PC-3 (cell line): ENCODE measurements at regions not wholly inside any gene's neighbourhood (a gene's known extent, or its start where the extent isn't known, plus 50 kb on each side); places are given as distances from the start of the nearest gene placed in this dataset.

Experiments
- ATAC-seq: fragments of 200-7000 bp; cut with Tn5 transposase; 2 replicates; pipeline ENCODE4 v1.9.1; 2020; ENCODE audit warnings: mild to moderate bottlenecking, moderate library complexity
- BruUV-seq: library from RNA; stranded (reverse); fragments of 400-500 nt; replicated peaks from 2 replicates; lab custom pipeline; 2021; lab: Mats Ljungman, UMichigan
- CTCF ChIA-PET: fragments of 300-600 bp; sonication (Branson Sonifier 250); formaldehyde crosslinking; loops from one replicate; lab custom pipeline; 2022; ENCODE audit warnings: antibody characterized with exemption; lab: Charles Lee
- POLR2A ChIA-PET: fragments of 300-600 bp; sonication (Branson Sonifier 250); formaldehyde crosslinking; loops from one replicate; lab custom pipeline; 2022; ENCODE audit warnings: antibody characterized with exemption; ENCODE audit not compliant: unreplicated experiment; lab: Charles Lee
- DNase-seq: peaks from one replicate; pipeline ENCODE4 v3.0.0-alpha.2; 2015
- H2AFZ ChIP-seq: fragments of 300-600 bp; sonication (generic); 2 replicates; pipeline ENCODE4 v1.6.0; 2016; ENCODE audit warnings: antibody characterized with exemption, low read length
- H3F3A ChIP-seq: fragments of 300-600 bp; sonication (generic); one replicate; pipeline ENCODE4 v1.6.0; 2017; ENCODE audit warnings: antibody characterized with exemption, low read length, control low read depth, mild to moderate bottlenecking; ENCODE audit not compliant: unreplicated experiment
- H3K27ac ChIP-seq: fragments of 300-600 bp; sonication (generic); 2 replicates; pipeline ENCODE4 v1.5.1; 2016; ENCODE audit warnings: mild to moderate bottlenecking, low read length
- H3K27me3 ChIP-seq: fragments of 300-600 bp; sonication (generic); 2 replicates; pipeline ENCODE4 v1.6.1; 2016; ENCODE audit warnings: low read length, mixed read lengths
- H3K36me3 ChIP-seq: fragments of 300-600 bp; sonication (generic); 2 replicates; pipeline ENCODE4 v1.6.1; 2016; ENCODE audit warnings: low read depth, mixed run types, low read length, mixed read lengths
- H3K4me1 ChIP-seq: fragments of 300-600 bp; sonication (generic); 2 replicates; pipeline ENCODE4 v1.5.1; 2016; ENCODE audit warnings: low read length; ENCODE audit not compliant: insufficient read depth
- H3K4me2 ChIP-seq: fragments of 300-600 bp; sonication (generic); 2 replicates; pipeline ENCODE4 v1.6.0; 2016; ENCODE audit warnings: low read length
- H3K4me3 ChIP-seq: fragments of 300-600 bp; sonication (generic); 2 replicates; pipeline ENCODE4 v1.5.1; 2016; ENCODE audit warnings: mild to moderate bottlenecking, low read length, mixed read lengths
- H3K79me2 ChIP-seq: fragments of 300-600 bp; sonication (generic); 2 replicates; pipeline ENCODE4 v1.6.1; 2017; ENCODE audit warnings: low read length, mixed read lengths
- H3K9ac ChIP-seq: fragments of 300-600 bp; sonication (generic); 2 replicates; pipeline ENCODE4 v1.6.0; 2016; ENCODE audit warnings: mild to moderate bottlenecking, low read length
- H3K9me2 ChIP-seq: fragments of 300-600 bp; sonication (generic); replicated peaks from 2 replicates; pipeline ENCODE4 v1.6.1; 2016; ENCODE audit warnings: mixed run types, low read length, mixed read lengths
- H3K9me3 ChIP-seq: fragments of 300-600 bp; sonication (generic); 2 replicates; pipeline ENCODE4 v1.6.1; 2016; ENCODE audit warnings: low read length, mixed read lengths
- H4K20me1 ChIP-seq: fragments of 300-600 bp; sonication (generic); 2 replicates; pipeline ENCODE4 v1.6.1; 2016; ENCODE audit warnings: low read length, mixed read lengths
- CTCF ChIP-seq: fragments of 300-600 bp; sonication (generic); conservative IDR thresholded peaks from 2 replicates; pipeline ENCODE4 v1.5.1; 2017; ENCODE audit warnings: antibody characterized with exemption, low read depth, mild to moderate bottlenecking, low read length
- EZH2 ChIP-seq: fragments of 300-600 bp; sonication (generic); IDR thresholded peaks from one replicate; pipeline ENCODE4 v1.6.1; 2017; ENCODE audit warnings: antibody characterized with exemption, mild to moderate bottlenecking, low read length; ENCODE audit not compliant: unreplicated experiment
- EZH2phosphoT487 ChIP-seq: fragments of 300-600 bp; sonication (generic); IDR thresholded peaks from 2 replicates; pipeline ENCODE4 v1.6.1; 2018; ENCODE audit warnings: mild to moderate bottlenecking, antibody characterized with exemption, low read length, borderline replicate concordance
- intact Hi-C: fragments of 100-400 bp; cut with micrococcal nuclease; formaldehyde crosslinking; loops from 2 replicates; pipeline ENCODE4 v1.9.0; 2023

- Histone ChIP-seq H3F3A (no peaks in the 10 kb centered on the region), H3K27ac (no peak overlapping the region), H3K9me2 (no peaks in the 10 kb centered on the region), H3K4me2 (no peak overlapping the region), H3K79me2 (no peaks in the 10 kb centered on the region), H3K36me3 (no peaks in the 10 kb centered on the region), H3K9ac (no peak overlapping the region), H3K4me3 (no peak overlapping the region), H3K9me3 (peaks cover 5% of the 10 kb centered on the region; the same call in 1 of the 2 replicates), H3K4me1 (no peaks in the 10 kb centered on the region), H2AFZ (no peak overlapping the region), H3K27me3 (no peaks in the 10 kb centered on the region), H4K20me1 (no peaks in the 10 kb centered on the region)
- CTCF ChIA-PET = no interaction called here
- no peak for ATAC-seq
- POLR2A ChIA-PET = no interaction called here
- no peak for DNase-seq
- TF ChIP-seq EZH2phosphoT487 = no peak
- no peak for TF ChIP-seq CTCF
- no peak for TF ChIP-seq EZH2
- no TSS peak for BruUV-seq
- intact Hi-C loops = no loop called here
These were observed 187.3 kb upstream of the B3GAT1 start for GRCh38 chr11:134599299-134599771.

- Histone ChIP-seq H3K79me2 (no peaks in the 10 kb centered on the region), H3F3A (no peaks in the 10 kb centered on the region), H3K9me2 (no peaks in the 10 kb centered on the region), H2AFZ (no peak overlapping the region), H3K27ac (no peak overlapping the region), H3K4me1 (no peaks in the 10 kb centered on the region), H3K36me3 (no peaks in the 10 kb centered on the region), H3K9me3 (peaks cover 12% of the 10 kb centered on the region), H3K9ac (no peak overlapping the region), H4K20me1 (no peaks in the 10 kb centered on the region), H3K4me3 (no peak overlapping the region), H3K4me2 (no peak overlapping the region), H3K27me3 (no peaks in the 10 kb centered on the region)
- BruUV-seq = no TSS peak
- POLR2A ChIA-PET = no interaction called here
- CTCF ChIA-PET = no interaction called here
- no peak for TF ChIP-seq EZH2
- ATAC-seq = no peak
- intact Hi-C loops = no loop called here
- DNase-seq = no peak
These were observed 186.3 kb upstream of the B3GAT1 start for GRCh38 chr11:134598368-134598767.

- no peaks in the 10 kb centered on the region for H3F3A ChIP-seq
- no peaks in the 10 kb centered on the region for H4K20me1 ChIP-seq
- H3K79me2 ChIP-seq = no peaks in the 10 kb centered on the region
- no peaks in the 10 kb centered on the region for H3K36me3 ChIP-seq
- DNase-seq (no peak), ATAC-seq (no peak)
- no TSS peak for BruUV-seq
- no peak overlapping the region for H3K4me3 ChIP-seq
- H2AFZ ChIP-seq = no peak overlapping the region
- no peak overlapping the region for H3K9ac ChIP-seq
- H3K27ac ChIP-seq = no peak overlapping the region
- no peaks in the 10 kb centered on the region for H3K27me3 ChIP-seq
- TF ChIP-seq EZH2 (no peak), CTCF (no peak), EZH2phosphoT487 (no peak)
- H3K4me2 ChIP-seq = no peak overlapping the region
- ChIA-PET CTCF (no interaction called here), POLR2A (no interaction called here)
- H3K4me1 ChIP-seq = no peaks in the 10 kb centered on the region
- peaks cover 20% of the 10 kb centered on the region for H3K9me3 ChIP-seq
- no peaks in the 10 kb centered on the region for H3K9me2 ChIP-seq
- intact Hi-C loops = no loop called here
These were observed 185.4 kb upstream of the B3GAT1 start for GRCh38 chr11:134597452-134597851.
